ENCODE measurements at regions not wholly inside any gene's neighbourhood (a gene's known extent, or its start where the extent isn't known, plus 50 kb on each side); places are given as distances from the start of the nearest gene placed in this dataset.

DNA sequence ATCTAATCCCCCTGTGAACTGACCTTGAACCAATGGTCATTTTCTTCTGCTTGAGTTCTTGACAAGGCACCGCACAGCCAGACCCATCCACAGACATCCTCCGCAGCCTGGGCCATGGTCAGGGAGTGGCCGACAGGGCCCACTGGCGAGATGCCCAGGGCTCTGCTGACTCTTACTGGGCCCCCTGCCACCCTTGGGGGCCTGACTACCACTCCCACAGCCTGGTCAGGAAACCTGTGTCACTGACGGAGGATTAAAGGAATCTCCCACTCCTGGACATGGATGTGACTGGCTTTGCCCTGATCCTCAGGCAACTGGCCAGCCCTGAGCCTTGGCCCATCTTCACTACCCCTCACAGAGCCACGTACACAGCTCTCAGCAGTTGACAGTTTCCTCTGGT is 50.4 kb upstream of the ENO4 start:
- no peaks in the 10 kb centered on the region for H3K9me3 ChIP-seq (ENCODE audit: control insufficient read depth, low read length)

More for the DNA sequence above, 50.4 kb upstream of the ENO4 start:
- Mint-ChIP-seq H3K36me3 (ENCODE audit: low read depth) (no peaks in the 10 kb centered on the region), H3K27ac (no peak overlapping the region), H3K4me1 (peaks cover 14% of the 10 kb centered on the region), H3K27me3 (ENCODE audit: insufficient read depth) (peaks cover 9% of the 10 kb centered on the region), H3K4me3 (no peak overlapping the region), H3K9me3 (no peaks in the 10 kb centered on the region)
- Histone ChIP-seq H3K36me3 (ENCODE audit: control insufficient read depth, insufficient read depth, low read length) (no peaks in the 10 kb centered on the region), H3K9ac (ENCODE audit: extremely low read depth, low read length, poor library complexity, severe bottlenecking) (no peak overlapping the region), H3K27ac (ENCODE audit: low read depth, low read length) (no peak overlapping the region), H3K4me1 (ENCODE audit: control insufficient read depth, insufficient read depth, low read length) (no peaks in the 10 kb centered on the region), H3K27me3 (ENCODE audit: control insufficient read depth, insufficient read depth, low read length, poor library complexity, severe bottlenecking) (peaks cover 5% of the 10 kb centered on the region), H3K4me3 (ENCODE audit: low read length) (no peak overlapping the region)
- peak; percentile 40 for DNase-seq
- 97 to 100% methylated on average over 3 to 6 of the region's 6 CpGs for WGBS, 2 experiments (ENCODE audit: insufficient coverage in 1 of 2, insufficient read length in 1 of 2)
- TF ChIP-seq, protein P1, sequence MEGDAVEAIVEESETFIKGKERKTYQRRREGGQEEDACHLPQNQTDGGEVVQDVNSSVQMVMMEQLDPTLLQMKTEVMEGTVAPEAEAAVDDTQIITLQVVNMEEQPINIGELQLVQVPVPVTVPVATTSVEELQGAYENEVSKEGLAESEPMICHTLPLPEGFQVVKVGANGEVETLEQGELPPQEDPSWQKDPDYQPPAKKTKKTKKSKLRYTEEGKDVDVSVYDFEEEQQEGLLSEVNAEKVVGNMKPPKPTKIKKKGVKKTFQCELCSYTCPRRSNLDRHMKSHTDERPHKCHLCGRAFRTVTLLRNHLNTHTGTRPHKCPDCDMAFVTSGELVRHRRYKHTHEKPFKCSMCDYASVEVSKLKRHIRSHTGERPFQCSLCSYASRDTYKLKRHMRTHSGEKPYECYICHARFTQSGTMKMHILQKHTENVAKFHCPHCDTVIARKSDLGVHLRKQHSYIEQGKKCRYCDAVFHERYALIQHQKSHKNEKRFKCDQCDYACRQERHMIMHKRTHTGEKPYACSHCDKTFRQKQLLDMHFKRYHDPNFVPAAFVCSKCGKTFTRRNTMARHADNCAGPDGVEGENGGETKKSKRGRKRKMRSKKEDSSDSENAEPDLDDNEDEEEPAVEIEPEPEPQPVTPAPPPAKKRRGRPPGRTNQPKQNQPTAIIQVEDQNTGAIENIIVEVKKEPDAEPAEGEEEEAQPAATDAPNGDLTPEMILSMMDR (conservative IDR thresholded peaks at IDR 0.05) = no peak
